Activated naive CD8-positive, alpha-beta T cell treated with anti-CD3 and anti-CD28 coated beads for 36 hours (primary cell): ENCODE measurements at regions not wholly inside any gene's neighbourhood (a gene's known extent, or its start where the extent isn't known, plus 50 kb on each side); places are given as distances from the start of the nearest gene placed in this dataset.

Experiments
- DNase-seq: peaks from one replicate; pipeline ENCODE4 v3.0.0; 2021
- H3K27ac Mint-ChIP-seq: one replicate; pipeline ENCODE4 v1.8.0; 2022; ENCODE audit warnings: mild to moderate bottlenecking, moderate library complexity, mixed read lengths
- H3K27me3 Mint-ChIP-seq: one replicate; pipeline ENCODE4 v1.8.0; 2022; ENCODE audit warnings: mild to moderate bottlenecking, mixed read lengths
- H3K36me3 Mint-ChIP-seq: one replicate; pipeline ENCODE4 v1.8.0; 2021; ENCODE audit warnings: mild to moderate bottlenecking, mixed read lengths
- H3K4me1 Mint-ChIP-seq: one replicate; pipeline ENCODE4 v1.8.0; 2021; ENCODE audit warnings: mixed read lengths
- H3K4me3 Mint-ChIP-seq: one replicate; pipeline ENCODE4 v1.8.0; 2022; ENCODE audit warnings: mild to moderate bottlenecking, moderate library complexity, mixed read lengths
- H3K9me3 Mint-ChIP-seq: one replicate; pipeline ENCODE4 v1.8.0; 2022; ENCODE audit warnings: mixed read lengths

DNA sequence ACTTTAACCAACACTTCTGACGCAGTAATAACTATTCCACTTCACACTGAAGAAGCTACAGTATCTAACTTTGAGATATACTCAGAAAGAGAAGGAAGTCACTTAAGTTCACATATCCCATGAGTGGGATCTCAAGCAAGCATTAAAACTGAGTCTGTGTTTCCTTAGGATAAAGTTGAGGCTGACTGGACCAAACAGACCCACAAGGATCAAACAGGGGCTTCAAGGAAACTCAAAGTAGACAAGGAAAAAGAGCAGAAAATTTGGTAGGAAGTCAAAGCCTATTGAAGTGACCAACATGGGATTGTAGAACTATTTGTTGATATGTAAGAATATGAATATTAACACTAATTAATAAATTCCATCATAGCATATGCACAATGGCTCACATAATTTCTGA lies 294.9 kb downstream of the ADGB start:
- Mint-ChIP-seq H3K9me3 (no peaks in the 10 kb centered on the region), H3K27me3 (peaks cover 26% of the 10 kb centered on the region), H3K27ac (no peak overlapping the region), H3K4me1 (peaks cover 2% of the 10 kb centered on the region), H3K36me3 (no peaks in the 10 kb centered on the region), H3K4me3 (no peak overlapping the region)
- DNase-seq: no peak

DNA sequence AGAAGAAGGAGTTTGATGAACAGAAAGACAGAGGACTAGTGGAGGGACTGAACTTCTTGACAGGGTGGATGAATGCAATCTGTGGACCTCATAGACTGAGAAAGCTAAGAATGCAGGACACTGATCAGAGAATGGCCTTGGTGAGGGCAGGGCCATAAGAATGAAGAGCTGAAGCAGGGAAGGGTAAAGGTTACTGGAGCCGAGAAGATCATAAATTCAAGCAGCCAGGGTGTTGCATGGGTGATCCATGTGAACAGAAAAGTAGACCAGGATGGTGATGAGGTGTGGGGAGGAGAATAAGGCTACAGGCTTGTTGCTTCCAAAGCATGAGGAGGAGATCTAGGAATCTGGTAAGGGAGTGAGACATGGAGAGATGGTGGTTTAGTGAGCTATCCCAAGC lies 295.9 kb downstream of the ADGB start:
- Mint-ChIP-seq H3K4me1 (peaks cover 2% of the 10 kb centered on the region), H3K27ac (no peak overlapping the region), H3K36me3 (no peaks in the 10 kb centered on the region), H3K9me3 (no peaks in the 10 kb centered on the region), H3K4me3 (no peak overlapping the region), H3K27me3 (peaks cover 27% of the 10 kb centered on the region)
- no peak for DNase-seq

DNA sequence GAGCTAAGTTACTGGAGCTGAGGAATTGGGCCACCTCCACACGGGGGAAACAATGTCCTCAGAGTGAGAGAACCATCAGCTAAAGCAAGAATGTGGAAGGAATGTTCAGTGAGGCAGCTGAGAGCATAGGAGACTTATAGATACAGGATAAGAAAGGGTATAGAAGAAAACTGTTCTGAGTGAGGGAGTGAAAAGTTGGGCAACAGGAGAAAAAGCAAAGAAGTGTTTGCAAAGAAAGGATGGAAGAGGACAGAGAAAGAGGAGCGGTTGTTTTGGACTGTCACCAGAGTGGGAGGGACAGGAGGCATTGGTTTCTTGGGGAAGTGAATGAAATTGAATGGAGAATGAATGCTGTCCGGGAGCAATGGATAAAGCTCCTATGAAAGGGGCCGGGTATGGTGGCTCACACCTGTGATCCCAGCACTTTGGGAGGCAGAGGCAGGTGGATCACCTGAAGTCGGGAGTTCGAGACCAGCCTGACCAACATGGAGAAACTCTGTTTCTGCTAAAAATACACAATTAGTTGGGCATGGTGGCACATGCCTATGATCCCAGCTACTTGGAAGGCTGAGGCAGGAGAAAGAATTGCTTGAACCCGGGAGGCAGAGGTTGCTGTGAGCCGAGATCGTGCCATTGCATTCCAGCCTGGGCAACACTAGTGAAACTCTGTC lies 296.5 kb downstream of the ADGB start:
- Mint-ChIP-seq H3K27ac (no peak overlapping the region), H3K4me1 (peaks cover 2% of the 10 kb centered on the region), H3K27me3 (peaks cover 27% of the 10 kb centered on the region), H3K9me3 (no peaks in the 10 kb centered on the region), H3K4me3 (no peak overlapping the region), H3K36me3 (no peaks in the 10 kb centered on the region)
- DNase-seq: no peak

DNA sequence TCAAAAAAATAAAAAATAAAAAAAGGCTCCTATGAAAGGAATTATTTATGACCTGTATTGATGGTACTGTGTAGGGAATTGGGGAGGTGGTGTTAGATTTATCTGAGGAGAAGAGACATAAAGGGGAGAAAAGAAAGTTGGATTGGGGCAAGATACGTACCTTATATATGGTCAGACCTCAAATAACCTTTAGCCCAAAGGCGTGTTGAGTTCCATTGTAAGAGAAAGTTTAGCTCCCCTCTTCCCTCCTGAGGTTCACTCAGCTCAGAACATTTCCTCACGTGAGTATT lies 296.9 kb downstream of the ADGB start:
- no peaks in the 10 kb centered on the region for H3K9me3 Mint-ChIP-seq
- H3K36me3 Mint-ChIP-seq: no peaks in the 10 kb centered on the region
- peaks cover 27% of the 10 kb centered on the region for H3K27me3 Mint-ChIP-seq
- DNase-seq: no peak
- H3K4me3 Mint-ChIP-seq: no peak overlapping the region
- H3K4me1 Mint-ChIP-seq: peaks cover 2% of the 10 kb centered on the region
- no peak overlapping the region for H3K27ac Mint-ChIP-seq

DNA sequence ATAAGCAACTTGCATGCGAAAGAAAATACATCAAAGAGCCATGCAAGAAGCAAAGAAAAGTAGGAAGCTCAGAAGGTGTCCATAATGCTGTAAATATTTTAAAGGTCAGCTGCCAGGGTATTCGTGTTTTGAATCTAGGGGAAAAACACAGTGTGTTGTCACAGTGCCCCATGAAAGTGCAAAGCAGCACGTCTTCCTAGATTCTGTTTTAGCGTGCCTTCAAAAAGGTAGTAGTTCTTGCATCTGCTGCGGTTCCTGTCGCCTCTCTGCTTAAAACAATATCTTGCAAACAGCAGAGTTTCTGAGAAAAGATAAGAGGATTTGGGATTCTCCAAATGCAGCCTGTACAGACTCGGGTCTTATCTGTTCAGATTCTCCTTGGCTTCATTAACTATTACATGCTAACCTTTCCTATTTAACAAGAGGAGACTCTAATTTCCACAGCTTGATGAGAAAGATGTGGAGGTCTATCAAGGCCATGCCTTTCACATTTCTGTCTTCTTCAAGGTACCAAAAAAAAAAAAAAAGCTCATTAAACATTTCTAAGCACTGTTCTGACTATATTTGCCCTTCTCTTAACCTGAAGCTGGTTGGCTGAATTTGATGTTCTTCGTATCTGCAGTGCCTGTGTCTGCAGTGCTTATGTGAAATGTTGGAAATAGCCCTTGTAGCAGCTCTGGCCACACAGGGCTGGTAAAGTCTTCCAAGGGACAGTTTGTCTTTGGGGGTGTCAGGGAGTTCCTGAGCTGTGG lies 297.5 kb downstream of the ADGB start:
- H3K4me3 Mint-ChIP-seq: no peak overlapping the region
- DNase-seq: no peak
- no peaks in the 10 kb centered on the region for H3K9me3 Mint-ChIP-seq
- H3K27ac Mint-ChIP-seq: no peak overlapping the region
- H3K36me3 Mint-ChIP-seq: no peaks in the 10 kb centered on the region
- peaks cover 2% of the 10 kb centered on the region for H3K4me1 Mint-ChIP-seq
- H3K27me3 Mint-ChIP-seq: peaks cover 27% of the 10 kb centered on the region

DNA sequence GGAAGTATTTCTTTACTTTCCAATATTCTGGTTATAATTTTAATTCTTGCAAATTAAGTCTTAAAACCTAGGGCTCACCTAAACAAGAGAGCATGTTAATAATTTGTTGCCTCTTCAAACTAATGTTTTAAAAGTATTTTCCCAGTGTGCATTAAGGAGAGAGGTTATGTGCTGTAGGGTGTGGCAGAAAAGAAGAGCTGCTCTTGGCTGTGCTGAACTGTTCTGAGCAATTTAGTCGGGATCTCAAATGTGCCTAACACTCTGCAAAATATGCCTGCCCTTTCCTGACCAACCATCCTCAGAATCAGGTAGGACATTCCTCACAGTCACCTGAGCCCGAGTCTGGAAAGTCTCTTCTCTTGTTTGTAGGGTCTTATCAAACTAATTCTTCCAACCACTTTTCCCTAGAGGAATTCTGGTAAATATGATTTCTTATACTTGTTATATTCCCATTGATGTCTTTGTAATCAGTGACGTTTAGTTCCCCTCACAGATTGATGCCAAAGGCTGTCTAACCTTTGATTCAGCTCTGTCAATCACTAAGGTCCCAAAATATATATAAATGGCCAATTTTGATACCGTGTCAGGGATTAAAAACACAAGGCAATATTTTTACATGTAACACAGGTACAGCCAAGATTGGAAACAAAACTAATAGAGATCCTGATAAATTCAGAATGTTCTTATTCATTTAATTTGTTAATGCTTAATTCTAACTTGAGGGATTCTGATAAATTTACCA lies 298.4 kb downstream of the ADGB start:
- Mint-ChIP-seq H3K9me3 (no peaks in the 10 kb centered on the region), H3K36me3 (no peaks in the 10 kb centered on the region), H3K4me1 (peaks cover 2% of the 10 kb centered on the region), H3K27ac (no peak overlapping the region), H3K4me3 (no peak overlapping the region), H3K27me3 (peaks cover 27% of the 10 kb centered on the region)
- DNase-seq: no peak

DNA sequence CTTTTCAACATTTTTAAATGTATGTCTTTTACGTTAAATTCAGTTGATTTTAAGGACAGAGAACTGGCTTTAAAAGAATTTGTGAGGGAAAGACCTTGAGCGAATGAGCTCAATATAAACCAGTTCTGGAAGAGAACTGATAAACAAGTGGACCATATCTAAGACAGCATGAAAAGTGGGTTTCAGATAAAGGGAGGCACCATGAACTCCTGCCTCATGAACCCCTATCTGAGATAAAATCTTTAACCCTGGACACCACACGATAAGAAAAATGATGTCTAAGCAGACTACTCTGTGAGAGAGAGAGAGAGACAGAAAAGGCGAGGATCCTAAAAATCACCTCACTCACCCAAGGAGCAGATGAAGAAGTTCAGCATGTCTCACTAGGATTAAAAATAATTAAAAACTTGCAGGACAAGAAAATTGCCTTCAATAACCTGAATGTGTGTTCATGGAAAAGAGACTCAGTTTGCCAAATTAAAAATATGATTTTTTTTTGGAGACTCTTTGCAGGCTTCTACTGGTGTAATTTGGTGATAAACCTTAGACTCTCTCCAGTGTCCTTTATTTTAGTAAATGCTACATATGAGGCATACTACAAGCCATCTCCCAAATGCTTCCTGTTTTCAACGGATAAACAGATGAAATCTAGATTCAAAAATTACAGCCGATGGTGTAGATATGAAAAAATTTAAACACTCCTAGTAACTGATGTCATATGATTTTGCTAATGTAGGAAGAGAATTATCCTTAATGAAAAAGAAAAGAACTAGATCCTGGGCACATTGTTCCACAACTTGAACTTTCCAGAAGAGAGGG lies 299.5 kb downstream of the ADGB start:
- Mint-ChIP-seq H3K4me3 (no peak overlapping the region), H3K9me3 (no peaks in the 10 kb centered on the region), H3K27me3 (peaks cover 27% of the 10 kb centered on the region), H3K4me1 (no peaks in the 10 kb centered on the region), H3K36me3 (no peaks in the 10 kb centered on the region), H3K27ac (no peak overlapping the region)
- no peak for DNase-seq

DNA sequence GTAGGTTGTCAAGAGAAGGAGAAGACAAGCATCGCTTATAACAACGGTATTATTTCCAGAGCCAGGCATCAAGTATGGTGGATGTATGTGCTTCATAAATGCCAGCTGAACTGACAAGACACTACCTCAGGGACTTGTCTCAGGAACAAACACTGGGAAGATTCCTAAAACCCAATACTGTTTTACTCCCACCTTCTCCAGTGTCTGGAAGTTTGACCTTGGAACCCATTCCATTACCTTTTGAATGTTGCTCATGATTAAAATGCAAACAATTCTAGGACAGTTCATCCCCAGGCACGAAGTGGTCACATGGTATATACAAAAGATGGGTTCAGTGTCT lies 300.1 kb downstream of the ADGB start:
- H3K4me3 Mint-ChIP-seq: no peak overlapping the region
- no peaks in the 10 kb centered on the region for H3K36me3 Mint-ChIP-seq
- H3K4me1 Mint-ChIP-seq: no peaks in the 10 kb centered on the region
- no peak overlapping the region for H3K27ac Mint-ChIP-seq
- DNase-seq: no peak
- H3K9me3 Mint-ChIP-seq: no peaks in the 10 kb centered on the region
- peaks cover 27% of the 10 kb centered on the region for H3K27me3 Mint-ChIP-seq

DNA sequence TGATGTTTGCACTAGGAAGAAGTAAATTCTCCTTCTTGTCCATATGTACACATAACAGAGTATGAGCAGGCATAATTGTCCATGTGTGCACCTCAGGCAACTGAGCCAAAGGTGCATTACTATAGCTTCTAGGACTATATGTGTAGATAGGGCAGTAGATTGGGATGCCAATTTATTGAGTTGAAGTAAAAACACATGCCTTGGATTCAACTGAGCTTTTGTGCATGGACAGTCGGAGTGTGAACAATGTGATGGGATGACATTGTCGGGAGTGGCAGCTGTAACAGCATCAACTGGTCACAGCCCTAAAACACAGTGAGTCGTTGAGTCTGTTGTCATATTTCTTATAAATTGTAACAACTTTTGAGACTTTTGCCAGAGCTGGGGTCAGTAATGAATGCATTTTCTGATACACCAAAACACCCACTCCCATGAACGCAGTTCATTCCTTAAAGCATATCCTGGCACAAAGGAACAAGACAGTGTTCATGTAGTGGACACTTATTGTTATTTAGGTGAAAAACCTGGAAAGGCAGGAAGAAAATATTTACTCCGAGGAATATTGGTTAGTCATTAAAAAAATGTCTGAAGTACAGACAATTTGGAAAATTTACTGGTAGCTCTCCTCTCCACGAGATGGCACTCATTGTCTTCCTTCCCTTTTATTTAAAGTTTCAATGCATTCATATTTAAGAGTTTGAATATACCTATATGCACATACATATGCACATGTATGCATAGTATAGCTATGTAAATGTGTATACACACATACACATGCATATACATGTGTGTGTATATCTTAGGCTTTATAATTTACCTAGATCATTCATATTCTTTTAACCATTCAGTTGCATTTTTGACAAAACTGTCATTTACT lies 302.0 kb upstream of the STXBP5 start:
- Mint-ChIP-seq H3K27me3 (peaks cover 5% of the 10 kb centered on the region), H3K4me1 (no peaks in the 10 kb centered on the region), H3K27ac (no peak overlapping the region), H3K4me3 (no peak overlapping the region), H3K36me3 (no peaks in the 10 kb centered on the region), H3K9me3 (no peaks in the 10 kb centered on the region)
- DNase-seq: no peak

DNA sequence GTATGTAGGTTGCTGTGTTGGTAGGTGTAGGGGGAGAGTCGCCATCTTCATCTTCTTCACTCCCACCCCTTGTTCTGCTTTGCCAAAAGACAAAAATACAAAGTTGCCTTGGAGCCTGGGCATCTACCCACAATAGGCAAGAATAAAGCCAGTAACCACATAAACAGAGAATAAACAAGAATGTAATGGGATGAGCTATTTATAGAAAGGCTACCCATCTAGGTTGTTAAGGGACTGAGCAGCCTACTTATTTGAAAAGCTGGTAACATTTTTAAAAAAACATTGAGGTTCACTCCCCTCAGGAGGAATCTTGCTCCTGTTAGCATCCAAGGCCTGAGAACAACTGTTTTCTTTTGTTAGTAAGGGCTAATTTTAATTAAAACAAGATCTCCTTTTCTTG lies 301.4 kb upstream of the STXBP5 start:
- no peaks in the 10 kb centered on the region for H3K4me1 Mint-ChIP-seq
- H3K27ac Mint-ChIP-seq: no peak overlapping the region
- DNase-seq: no peak
- peaks cover 3% of the 10 kb centered on the region for H3K27me3 Mint-ChIP-seq
- H3K9me3 Mint-ChIP-seq: no peaks in the 10 kb centered on the region
- H3K4me3 Mint-ChIP-seq: no peak overlapping the region
- H3K36me3 Mint-ChIP-seq: no peaks in the 10 kb centered on the region

DNA sequence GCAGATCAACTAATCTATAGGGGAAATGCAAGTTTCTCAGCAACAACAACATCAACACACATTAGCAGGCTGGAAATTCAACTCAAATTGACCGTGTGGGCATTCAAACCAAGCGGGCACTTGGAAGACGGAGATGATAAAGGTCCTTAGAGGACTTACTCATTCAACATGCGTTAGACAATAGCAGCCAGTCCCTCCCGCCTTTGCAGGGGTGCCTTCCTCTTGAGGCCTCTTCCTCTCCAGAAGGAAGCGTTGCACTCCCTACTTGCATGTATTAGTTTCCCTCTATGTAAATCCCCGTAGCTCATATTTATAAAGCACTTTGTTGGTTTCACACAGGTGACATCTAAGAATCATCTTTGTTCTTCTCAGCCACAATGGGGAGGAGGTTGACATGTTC lies 300.8 kb upstream of the STXBP5 start:
- Mint-ChIP-seq H3K9me3 (no peaks in the 10 kb centered on the region), H3K4me3 (no peak overlapping the region), H3K4me1 (no peaks in the 10 kb centered on the region), H3K27me3 (peaks cover 3% of the 10 kb centered on the region), H3K36me3 (no peaks in the 10 kb centered on the region), H3K27ac (no peak overlapping the region)
- no peak for DNase-seq

DNA sequence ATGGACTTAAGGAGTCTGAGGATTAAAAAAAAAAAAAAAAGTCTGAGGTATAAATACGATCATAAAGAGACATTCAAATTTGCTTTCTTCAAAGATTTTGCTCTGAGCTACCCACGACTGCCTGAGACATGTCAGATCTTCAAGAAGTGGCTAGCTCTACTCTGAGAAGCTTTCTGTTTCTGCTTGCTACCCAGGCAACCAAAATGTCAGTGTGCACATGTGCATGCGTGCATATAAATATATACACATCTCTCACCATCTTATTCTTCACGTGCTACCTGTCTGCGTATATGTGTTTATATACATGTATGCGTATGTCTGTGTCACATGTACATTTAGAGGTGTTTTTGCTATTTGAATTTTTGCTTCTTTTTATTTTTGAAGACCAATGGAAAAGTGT lies 299.6 kb upstream of the STXBP5 start:
- DNase-seq: no peak
- Mint-ChIP-seq H3K27me3 (no peaks in the 10 kb centered on the region), H3K36me3 (no peaks in the 10 kb centered on the region), H3K4me1 (no peaks in the 10 kb centered on the region), H3K9me3 (no peaks in the 10 kb centered on the region), H3K27ac (no peak overlapping the region), H3K4me3 (no peak overlapping the region)

DNA sequence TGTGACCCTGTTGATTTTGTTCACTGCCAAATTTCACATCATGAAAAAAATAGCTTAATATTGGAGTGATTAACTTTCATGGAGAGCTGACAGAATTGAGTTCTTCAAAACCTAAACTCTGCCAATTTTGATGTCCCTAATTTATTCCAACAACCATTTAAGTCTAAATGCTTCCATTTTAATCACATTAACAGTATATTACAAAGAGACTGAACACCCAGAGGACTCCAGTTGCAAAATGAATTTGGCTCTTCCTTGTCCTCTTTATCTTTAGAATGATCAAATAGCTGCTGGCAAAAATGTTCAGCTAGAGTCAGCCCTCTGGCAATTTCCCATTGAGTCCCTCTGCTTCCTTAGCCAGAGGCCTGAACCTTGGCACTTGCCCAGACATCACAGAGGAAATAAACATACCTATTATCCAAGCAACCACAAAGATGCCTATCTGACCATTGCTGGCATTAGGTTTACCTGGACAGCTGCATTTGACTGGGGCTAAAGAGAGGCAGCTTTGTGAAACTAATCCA lies 299.0 kb upstream of the STXBP5 start:
- H3K27me3 Mint-ChIP-seq: peaks cover 2% of the 10 kb centered on the region
- no peak overlapping the region for H3K4me3 Mint-ChIP-seq
- no peaks in the 10 kb centered on the region for H3K4me1 Mint-ChIP-seq
- H3K27ac Mint-ChIP-seq: no peak overlapping the region
- DNase-seq: no peak
- H3K9me3 Mint-ChIP-seq: no peaks in the 10 kb centered on the region
- no peaks in the 10 kb centered on the region for H3K36me3 Mint-ChIP-seq

DNA sequence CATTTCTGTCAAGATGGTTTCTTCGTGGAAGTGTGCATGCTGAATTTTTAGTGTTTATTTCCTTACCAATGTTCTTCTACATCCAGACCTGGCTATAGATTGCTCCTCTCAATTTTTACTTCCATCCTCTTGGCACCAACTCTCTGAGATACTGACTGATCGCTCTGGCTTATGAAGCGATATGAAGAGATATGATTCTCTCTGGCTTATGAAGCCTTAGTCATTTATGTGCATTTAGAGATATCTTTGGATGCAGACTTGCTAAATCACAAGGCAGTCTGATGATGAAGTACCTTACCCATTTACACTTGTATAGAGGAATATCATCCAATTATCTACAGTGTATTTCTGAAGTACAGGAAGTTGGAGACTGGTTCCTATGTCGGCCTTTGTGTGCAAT lies 295.4 kb upstream of the STXBP5 start:
- H3K36me3 Mint-ChIP-seq: no peaks in the 10 kb centered on the region
- no peak overlapping the region for H3K4me3 Mint-ChIP-seq
- peaks cover 16% of the 10 kb centered on the region for H3K27me3 Mint-ChIP-seq
- H3K4me1 Mint-ChIP-seq: peaks cover under 1% of the 10 kb centered on the region
- DNase-seq: no peak
- no peak overlapping the region for H3K27ac Mint-ChIP-seq
- no peaks in the 10 kb centered on the region for H3K9me3 Mint-ChIP-seq
